ENCODE measurements at regions not wholly inside any gene's neighbourhood (a gene's known extent, or its start where the extent isn't known, plus 50 kb on each side); places are given as distances from the start of the nearest gene placed in this dataset.

- DNase-seq (ENCODE audit: low spot score): no peak
These were observed 82.2 kb downstream of the EPDR1 start for GRCh38 chr7:38002689-38003088.

- DNase-seq (ENCODE audit: low spot score): no peak
These were observed 86.1 kb downstream of the EPDR1 start for GRCh38 chr7:38006559-38006958.

GRCh38 chr7:38007096-38007495 is 86.7 kb downstream of the EPDR1 start:
- no peak for DNase-seq (ENCODE audit: low spot score)

GRCh38 chr7:38013246-38013645 is 92.8 kb downstream of the EPDR1 start:
- DNase-seq (ENCODE audit: low spot score): no peak

- no peak for DNase-seq (ENCODE audit: low spot score)
These were observed 96.1 kb downstream of the EPDR1 start for GRCh38 chr7:38016567-38016966.

- no peak for DNase-seq (ENCODE audit: low spot score)
These were observed 96.9 kb downstream of the EPDR1 start for GRCh38 chr7:38017320-38017719.

DNA sequence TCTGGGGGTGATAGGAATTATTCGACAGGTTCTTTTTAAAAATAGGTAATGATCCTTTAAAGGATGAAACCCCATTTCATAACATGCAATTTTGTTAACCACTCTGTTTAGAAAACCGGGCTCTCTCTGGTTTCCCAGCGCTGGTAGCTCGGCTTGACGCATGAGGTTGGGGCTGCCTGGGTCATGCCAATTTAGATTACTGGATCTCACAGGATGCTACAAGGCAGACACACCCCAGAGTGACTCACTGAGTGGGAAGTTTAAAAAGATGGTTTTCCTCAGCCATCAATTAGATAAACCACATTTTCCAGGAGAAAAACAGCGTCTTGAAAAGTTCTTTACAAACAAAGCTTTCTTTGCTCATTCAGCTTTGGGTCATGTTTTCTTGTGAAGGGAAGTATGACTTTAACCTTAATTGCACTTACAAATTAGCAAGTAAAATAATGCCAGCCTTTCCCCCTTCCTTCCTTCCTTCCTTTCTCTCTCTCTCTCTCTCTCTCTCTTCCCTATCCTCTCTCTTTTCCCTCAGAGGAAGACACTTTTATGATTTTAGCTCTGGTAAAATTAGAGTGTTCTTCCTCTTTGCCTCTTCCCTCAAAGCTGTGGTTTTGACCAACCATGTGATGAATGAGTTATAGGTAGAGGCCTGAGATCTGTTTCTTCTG is 99.8 kb downstream of the EPDR1 start:
- no peak for DNase-seq (ENCODE audit: low spot score)

GRCh38 chr7:38021892-38022291 is 101.5 kb downstream of the EPDR1 start:
- DNase-seq (ENCODE audit: low spot score): no peak

DNA sequence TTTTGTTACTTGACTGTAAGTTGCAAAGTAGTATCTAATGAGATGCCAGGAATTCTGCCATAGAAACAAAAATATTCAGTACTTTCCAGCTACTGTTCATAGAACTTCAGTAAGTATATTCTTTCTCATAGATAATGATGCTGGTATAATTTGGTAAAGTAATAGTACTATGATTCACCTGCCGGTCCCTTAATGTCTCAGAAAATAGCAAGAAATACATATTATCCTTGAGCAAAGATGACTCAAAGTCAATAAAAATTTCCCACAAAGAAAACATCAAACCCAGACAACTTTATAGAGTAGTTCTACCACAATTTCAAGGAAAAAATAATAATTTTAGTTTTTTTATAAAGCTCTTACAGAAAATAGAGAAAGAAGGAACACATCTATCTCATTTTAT is 105.4 kb downstream of the EPDR1 start:
- DNase-seq (ENCODE audit: low spot score): no peak

GRCh38 chr7:38027884-38028455 is 107.5 kb downstream of the EPDR1 start:
- DNase-seq (ENCODE audit: low spot score): no peak

DNA sequence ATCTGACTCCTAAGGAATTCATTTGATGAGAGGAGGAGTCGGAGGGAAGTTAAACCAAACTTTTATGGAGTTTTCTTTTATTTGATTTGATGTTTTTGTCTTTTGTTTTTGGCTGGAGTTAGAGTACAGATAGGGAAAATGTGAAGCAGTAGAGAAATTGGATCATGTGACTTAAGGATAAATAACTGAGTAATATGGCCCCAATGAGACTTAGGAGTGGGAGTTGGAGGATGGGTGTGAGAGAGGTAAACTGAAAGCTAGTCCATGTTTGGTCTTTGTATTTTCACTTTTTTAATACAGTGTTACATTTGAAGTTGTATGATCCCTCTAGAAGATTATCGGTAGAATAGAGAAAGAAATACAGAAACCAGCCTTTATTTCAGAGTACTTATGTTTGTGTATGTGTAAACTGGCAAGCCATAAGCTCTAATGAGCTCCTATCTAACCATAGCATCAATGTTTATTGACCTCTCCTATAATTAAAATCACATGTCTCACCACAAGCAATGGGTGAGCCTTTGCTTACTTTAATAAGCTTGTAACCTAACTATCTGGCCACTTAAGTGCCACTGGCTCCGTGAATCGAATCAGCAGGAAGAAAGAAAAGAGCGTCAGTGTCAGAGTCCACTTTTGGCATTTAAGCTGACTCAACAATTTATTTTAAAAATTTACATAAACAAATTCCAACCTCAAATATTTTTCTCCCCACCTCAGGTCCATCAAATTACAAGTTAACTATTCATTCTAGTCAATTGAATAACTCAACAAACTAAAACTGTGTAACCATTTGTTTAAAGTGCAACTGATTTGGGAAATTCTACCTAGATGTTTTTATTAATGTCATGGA is 113.8 kb downstream of the EPDR1 start:
- no peak for DNase-seq (ENCODE audit: low spot score)

- no peak for DNase-seq (ENCODE audit: low spot score)
These were observed 120.4 kb downstream of the EPDR1 start for GRCh38 chr7:38040831-38041230.

DNA sequence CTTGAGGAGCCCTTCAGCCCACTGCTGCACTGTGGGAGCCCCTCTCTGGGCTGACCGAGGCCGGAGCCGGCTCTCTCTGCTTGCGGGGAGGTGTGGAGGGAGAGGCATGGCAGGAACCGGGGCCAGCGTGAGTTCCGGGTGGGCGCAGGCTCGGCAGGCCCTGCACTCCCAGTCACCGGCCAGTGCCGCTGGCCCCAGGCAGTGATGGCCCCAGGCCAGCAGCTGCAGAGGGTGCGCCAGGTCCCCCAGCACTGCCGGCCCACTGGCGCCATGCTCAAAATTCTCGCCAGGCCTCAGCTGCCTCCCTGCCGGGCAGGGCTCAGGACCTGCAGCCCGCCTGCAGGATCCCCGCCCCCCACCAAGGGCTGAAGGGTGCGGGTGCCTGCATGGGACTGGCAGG is 128.4 kb upstream of the STARD3NL start:
- DNase-seq (ENCODE audit: low spot score): no peak

DNA sequence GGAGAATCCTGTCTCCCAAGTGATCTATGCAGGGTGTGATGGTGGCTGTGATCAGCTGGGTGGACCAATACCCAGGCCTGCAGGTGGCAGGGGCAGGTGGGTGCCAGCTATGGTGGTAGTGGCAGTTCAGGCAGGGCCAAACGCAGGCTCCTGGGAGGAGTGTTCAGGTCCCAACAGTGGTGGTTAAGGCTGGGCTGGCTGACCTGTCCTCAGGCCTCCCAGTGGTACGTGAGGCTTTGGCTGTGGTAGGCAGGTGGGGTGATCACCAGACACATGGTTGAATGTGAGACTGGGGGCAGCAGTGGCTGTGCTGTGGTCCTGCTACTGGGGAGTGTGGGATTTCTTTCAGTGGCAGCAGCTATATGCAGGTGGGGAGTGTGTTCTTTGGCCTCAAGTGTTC is 126.7 kb upstream of the STARD3NL start:
- no peak for DNase-seq (ENCODE audit: low spot score)

- DNase-seq (ENCODE audit: low spot score): no peak
These were observed 126.3 kb upstream of the STARD3NL start for GRCh38 chr7:38051786-38052185.

DNA sequence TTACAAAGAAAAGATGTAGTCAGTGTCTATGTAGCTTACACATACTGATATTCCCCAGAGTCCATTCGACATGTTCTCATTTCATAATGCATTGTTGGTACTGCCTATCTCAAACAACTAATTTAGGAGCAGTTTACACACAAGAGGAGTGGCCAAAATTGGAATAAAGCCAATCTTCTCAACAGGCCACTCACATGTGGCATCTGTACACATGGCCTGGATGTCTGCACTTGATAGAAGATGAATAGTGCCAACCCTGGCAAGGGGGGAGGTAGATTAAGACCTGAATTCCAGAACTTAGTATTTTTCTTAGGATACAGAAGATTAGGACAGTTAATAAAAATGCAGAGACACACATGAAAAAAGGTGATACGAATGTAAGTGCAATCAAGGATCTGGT is 125.3 kb upstream of the STARD3NL start:
- no peak for DNase-seq (ENCODE audit: low spot score)

DNA sequence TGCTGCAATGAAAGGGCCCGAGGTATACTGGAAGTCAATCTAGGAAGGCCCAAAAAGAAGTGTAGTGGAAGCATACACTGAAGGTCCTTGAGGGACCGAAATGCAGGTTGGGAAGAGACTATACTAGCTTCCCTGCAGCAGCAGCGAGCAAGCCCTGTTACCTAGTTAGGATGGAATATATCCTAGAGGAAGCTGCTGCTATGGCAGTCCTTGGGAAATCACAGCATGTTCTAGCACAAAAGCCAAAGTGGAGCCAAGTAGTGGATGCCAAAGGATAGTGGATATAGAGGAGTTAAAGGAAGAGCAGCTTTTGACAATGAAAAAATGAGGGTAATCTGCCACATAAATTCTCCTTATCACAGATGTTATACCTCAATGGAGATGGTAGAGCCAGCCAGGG is 123.8 kb upstream of the STARD3NL start:
- no peak for DNase-seq (ENCODE audit: low spot score)

GRCh38 chr7:38057829-38058228 is 120.2 kb upstream of the STARD3NL start:
- no peak for DNase-seq (ENCODE audit: low spot score)

- no peak for DNase-seq (ENCODE audit: low spot score)
These were observed 117.9 kb upstream of the STARD3NL start for GRCh38 chr7:38060116-38060515.

GRCh38 chr7:38060637-38061036 is 117.4 kb upstream of the STARD3NL start:
- no peak for DNase-seq (ENCODE audit: low spot score)

GRCh38 chr7:38066391-38066790 is 111.7 kb upstream of the STARD3NL start:
- no peak for DNase-seq (ENCODE audit: low spot score)

- DNase-seq (ENCODE audit: low spot score): no peak
These were observed 109.6 kb upstream of the STARD3NL start for GRCh38 chr7:38068461-38068860.

- no peak for DNase-seq (ENCODE audit: low spot score)
These were observed 109.0 kb upstream of the STARD3NL start for GRCh38 chr7:38069052-38069451.
